NCI-H510A (cell line): ENCODE measurements at regions not wholly inside any gene's neighbourhood (a gene's known extent, or its start where the extent isn't known, plus 50 kb on each side); places are given as distances from the start of the nearest gene placed in this dataset.
"Not testable (repeated sequence)": the region's sequence is repeated elsewhere in the genome, so short reads cannot be mapped to it uniquely, and the experiment has no call there.

Experiments
- DNase-seq: peaks from one replicate; lab custom pipeline; 2025; lab: John Stamatoyannopoulos, UW

- DNase-seq = no peak
Measured at GRCh38 chr4:156173937-156174336, 220.3 kb upstream of the CTSO start.

DNA sequence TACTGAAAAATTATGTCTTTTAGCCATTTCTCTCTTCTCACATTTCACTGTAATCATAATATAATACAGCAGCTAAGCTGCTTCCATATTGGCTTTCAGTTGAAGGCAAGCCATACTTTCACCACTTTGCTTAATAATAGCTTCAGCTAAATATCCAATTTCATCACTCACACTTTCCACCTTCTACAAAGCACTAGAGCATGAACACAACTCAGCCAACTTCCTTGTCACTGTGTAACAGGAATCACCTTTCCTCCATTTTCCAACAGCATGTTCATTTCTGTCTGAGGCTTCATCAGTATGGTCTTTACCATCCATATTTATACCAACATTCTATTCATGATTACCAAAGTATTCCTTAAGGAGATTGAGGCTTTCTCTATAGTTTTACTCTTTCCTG lies 219.8 kb upstream of the CTSO start:
- DNase-seq = no peak

- no peak for DNase-seq
Measured at GRCh38 chr4:156169861-156170260, 216.2 kb upstream of the CTSO start.

GRCh38 chr4:156169011-156169410 lies 215.3 kb upstream of the CTSO start:
- DNase-seq = no peak

GRCh38 chr4:156168288-156168687 lies 214.6 kb upstream of the CTSO start:
- no peak for DNase-seq

- DNase-seq = no peak
Measured at GRCh38 chr4:156158747-156159146, 205.1 kb upstream of the CTSO start.

DNA sequence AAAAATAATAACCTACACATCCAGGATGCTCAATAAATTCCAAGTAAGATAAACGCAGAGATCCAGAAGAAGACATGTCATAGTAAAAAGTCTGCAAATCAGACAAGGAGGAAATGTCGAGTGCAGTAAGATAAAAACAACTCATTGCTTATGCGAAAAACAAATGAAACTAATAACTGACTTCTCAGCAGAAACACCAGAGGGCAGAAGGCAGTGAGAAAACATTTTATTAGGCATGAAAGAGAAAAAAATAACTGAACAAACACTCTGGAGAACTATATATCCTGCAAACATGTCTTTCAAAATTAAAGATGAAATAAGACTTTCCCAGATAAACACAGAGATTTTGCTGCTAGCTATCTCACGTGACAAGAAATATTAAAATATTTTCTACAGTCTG lies 201.3 kb upstream of the CTSO start:
- no peak for DNase-seq

- DNase-seq = no peak
Measured at GRCh38 chr4:156146571-156146970, 192.9 kb upstream of the CTSO start.

DNA sequence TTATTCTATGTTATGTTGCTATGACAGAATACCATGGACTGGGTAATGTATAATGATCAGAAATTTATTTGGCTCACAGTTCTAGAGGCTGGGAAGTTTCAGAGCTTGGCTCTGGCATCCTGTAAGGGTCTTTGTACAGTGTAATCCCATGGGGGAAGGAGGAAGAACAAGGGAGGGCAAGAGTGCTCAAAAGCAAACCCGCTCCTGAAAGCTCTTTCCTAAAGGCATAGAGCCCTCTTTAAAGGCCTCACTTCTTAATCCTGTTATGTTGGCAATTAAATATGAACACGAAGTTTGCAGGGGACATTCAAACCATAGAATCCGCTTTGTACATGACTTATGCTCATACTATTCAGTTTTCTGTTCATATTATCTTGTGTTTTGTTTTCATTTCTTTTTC lies 191.3 kb upstream of the CTSO start:
- DNase-seq = no peak

DNA sequence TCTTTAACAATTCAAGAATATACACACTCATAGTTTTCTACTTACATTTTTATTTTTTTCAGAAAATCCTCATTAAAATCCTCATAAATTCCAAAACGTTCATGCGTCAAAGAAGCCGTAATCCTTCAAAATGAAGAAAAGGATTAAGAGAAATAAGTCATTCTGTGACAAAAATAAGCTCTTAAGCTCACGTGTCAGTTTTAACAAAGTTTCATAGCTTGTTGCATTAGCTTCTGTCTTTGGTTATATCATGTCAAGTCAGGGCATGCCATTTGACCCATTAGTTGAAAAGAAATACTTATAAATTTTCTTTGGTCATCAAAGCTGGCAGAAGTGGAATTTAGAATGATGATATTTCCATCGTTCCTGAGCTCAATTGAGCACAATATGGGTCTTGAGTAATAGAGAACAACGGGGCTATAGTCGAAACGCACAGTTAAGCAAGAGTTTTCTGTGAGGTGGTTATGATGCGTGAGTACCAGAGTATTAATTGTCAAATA lies 185.2 kb upstream of the CTSO start:
- no peak for DNase-seq

DNA sequence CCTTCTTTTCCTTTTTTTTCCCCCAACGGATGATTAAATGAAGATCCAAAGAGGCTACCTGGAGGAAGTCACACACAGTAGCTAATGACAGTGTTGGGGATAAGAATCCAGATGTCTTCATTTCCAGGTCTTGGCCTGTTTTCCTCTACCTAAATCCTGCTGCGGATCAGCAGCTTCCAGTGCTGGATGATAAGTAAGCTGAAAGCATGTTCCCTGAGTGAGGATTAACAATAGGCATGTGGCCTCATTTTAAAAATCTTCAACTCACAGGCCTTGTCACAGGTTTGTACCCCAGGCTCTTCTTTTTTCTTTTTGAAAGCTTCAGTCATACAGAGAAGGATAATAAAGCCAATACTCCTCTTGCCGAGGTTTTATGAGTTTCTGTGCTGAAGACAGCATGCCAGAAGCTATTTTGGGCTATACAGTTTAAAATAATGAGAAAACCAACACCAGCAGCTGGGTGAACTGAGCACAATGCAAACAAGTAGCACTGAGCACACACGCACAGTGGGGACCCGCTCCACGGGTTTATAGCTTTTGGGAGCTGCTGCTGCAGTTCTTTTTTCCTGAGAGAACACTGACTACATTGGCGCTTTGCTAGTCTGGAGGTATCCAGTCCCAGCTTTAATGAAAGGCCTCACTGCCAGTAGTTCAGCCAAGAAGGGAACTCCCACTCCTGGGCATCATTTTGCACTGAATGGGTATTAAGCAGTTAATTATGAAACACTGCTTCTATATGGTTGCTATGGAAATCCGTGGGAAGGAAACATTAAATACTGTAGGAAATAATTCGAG lies 184.2 kb upstream of the CTSO start:
- no peak for DNase-seq

DNA sequence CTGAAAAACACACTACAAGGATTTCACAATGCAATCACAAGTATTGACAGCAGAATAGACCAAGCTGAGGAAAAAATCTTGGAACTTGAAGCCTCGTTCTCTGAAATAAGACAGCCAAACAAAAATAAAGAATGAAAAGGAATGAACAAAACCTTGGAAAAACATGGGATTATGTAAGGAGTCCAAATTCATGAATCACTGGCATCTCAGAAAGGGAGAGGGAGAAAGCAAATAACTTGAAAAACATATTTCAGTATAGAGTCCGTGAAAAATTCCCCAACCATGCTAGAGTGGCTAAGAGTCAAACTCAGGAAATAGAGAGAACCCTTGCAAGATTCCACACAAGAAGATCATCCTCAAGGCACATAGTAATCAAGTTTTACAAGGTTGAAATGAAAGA lies 178.5 kb upstream of the CTSO start:
- DNase-seq = no peak

DNA sequence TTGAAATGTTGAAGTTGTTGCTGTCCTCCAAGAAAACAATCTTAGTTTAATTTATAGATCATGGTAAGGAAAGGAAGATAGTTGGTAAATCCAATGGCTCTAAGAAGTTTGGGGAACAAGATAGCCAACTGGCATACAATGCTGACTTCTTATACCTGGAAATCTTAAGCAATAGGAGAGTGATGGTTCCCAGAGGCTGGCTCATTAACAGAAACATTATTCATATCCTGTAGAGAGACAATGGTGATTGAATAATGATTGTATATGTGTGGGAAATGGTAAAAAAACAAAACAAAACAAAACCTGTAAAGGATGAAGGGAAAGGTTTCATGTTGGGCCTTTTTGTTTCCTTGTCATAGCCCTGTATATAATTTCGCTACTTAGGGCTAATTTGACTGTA lies 174.9 kb upstream of the CTSO start:
- DNase-seq = no peak

DNA sequence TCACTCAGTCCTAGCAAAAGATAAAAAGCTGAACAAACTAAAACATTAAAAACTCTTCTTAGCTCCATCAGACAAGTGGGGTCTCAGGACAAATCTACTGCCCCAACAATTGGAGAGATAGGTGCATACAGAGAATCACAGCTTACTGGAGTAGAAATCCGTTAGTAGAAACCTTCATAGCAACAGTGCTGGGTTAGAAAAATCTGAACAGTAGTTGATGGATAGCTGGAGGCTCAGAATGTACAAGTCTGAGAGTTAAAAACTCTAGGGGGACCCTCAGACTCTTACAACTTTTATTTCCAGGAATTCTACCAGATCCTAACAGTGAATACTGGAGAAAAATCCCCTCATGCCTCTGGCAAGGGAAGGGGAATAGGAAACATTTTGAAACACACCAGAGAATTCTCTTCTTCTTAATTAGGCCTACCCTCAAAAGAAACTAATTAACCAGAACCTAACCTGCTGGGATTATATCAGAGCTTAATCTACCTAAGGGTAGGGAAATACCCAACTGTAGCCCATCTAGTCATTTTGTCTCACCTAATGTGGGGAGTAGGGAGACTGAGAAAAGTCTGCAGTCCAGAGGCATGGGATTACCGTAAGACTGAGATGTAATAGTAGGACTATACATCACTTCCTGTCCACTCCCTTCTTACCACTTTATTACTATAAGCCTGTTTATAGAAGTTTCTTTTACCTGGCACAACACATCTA lies 165.0 kb upstream of the CTSO start:
- no peak for DNase-seq

DNA sequence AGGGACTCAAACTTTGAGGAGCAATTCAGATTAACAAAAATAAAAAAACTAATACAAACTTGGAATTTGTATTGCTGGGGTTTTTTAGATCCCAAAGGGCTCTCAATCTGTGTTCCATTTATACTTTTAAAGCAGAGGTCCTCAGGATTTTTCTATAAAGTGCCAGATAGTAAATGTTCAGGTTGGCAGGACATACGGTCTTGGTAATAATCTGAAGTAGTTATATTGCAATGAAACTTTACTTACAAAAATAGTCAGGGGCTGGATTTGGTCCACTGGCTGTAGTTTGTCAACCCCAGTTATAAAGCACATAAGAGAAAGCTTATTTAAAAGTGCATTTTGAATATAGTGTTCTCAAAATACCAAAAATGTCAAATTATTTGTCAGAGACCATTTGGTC lies 164.1 kb upstream of the CTSO start:
- no peak for DNase-seq

GRCh38 chr4:156116991-156117390 lies 163.3 kb upstream of the CTSO start:
- no peak for DNase-seq

- DNase-seq = no peak
Measured at GRCh38 chr4:156113138-156113765, 159.6 kb upstream of the CTSO start.

DNA sequence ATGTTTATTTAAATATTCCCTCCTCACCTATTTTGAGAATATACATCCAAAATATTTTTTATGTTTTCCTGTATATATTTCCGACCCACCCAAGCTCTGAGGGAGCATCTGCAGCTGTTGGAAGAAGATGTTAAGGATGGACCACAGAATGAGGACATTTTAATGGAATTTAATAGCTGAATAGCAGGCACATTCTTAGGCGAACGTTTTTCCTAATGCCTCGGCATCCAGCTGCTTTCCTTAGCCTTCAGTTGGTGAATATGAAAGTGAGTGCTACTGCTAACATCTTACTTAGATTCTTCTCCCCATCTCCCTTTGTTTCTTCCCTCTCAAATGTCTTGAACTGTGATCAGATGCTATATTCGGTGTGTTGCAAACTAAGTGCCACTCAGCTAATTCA lies 158.0 kb upstream of the CTSO start:
- no peak for DNase-seq

DNA sequence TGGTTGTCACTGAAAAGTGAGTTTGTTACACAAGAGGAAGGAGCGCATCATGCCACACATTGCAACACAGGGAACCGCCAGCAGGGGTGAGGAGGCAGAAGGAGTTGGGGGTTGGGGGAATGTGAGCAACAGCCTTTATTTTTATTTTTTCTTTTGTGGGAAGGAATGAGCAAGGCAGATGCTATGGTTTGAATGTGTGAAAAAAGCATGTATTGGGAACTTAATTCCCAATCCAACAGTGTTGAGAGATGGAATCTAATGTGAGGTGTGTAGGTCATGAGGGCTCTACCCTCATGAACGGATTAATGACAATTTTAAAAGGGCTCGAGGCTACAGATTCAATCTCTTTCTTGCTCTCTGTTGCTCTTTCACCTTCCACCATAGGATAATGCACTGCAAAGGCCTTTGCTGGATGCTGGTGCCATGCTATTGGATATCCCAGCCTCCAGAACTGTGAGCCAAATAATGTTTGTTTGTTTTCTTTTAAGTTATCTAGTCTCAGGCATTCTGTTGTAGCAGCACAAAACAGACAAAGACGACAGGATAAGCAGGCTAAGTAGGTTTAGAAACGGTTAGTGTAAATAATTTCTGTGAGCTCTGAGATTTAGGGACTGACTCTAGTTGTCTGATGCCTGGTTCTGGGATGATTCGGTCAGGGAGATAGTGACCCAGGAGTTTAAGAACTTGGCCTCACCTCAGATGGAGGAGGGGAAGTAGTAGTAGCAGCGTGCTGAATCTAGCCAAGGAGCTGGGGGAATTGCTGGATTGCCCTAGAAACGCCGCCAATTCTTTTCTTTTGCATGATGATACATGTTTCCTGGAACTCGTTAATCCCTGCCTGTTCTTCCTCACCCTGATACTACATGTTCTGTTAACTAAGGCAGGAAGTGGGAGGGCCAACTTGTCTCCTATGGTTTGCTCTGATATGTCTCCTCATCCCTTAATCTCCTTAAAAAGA lies 156.6 kb upstream of the CTSO start:
- no peak for DNase-seq

- DNase-seq = not testable (repeated sequence)
Measured at GRCh38 chr4:156109087-156109486, 155.4 kb upstream of the CTSO start.

DNA sequence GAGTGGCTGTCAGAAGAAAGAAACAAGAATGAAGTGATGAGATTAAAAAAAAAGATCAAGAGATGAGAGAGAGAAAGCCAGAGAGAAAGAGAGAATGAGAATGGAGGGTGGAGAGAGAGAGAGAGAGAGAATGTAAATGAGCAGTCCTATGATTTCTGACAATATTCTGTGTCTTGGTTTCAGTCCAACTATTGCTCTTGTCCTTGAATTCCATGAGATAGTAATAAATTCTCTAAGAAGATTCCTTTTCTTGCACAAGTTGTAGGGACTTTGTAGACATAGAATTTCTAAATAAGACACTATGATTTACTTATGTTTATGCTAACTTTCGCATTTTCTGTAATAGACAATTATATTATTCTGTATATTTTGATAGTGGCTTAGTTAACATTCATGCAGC lies 149.6 kb upstream of the CTSO start:
- no peak for DNase-seq

GRCh38 chr4:156102411-156102810 lies 148.7 kb upstream of the CTSO start:
- no peak for DNase-seq
